GM11168 (cell line): ENCODE measurements at regions not wholly inside any gene's neighbourhood (a gene's known extent, or its start where the extent isn't known, plus 50 kb on each side); places are given as distances from the start of the nearest gene placed in this dataset.

ENCODE experiments used
- in situ Hi-C: fragments of 300-500 bp; cut with MboI; formaldehyde crosslinking; loops from one replicate; pipeline ENCODE4 v1.12.0; 2022; ENCODE audit warnings: low sequenced_read_pairs; ENCODE audit not compliant: unreplicated experiment

GRCh38 chr13:78176880-78177279 lies 258.2 kb upstream of the EDNRB start:
- in situ Hi-C loops = no loop called here

GRCh38 chr13:78169386-78169785 lies 250.8 kb upstream of the EDNRB start:
- in situ Hi-C loops = no loop called here

GRCh38 chr13:78168981-78169380 lies 250.3 kb upstream of the EDNRB start:
- in situ Hi-C loops = no loop called here

GRCh38 chr13:78161266-78161665 lies 242.6 kb upstream of the EDNRB start:
- in situ Hi-C loops = no loop called here

GRCh38 chr13:78160793-78161192 lies 242.2 kb upstream of the EDNRB start:
- in situ Hi-C loops = no loop called here

GRCh38 chr13:78152415-78152814 lies 233.8 kb upstream of the EDNRB start:
- in situ Hi-C loops = no loop called here

- in situ Hi-C loops = loop anchor here (10.0 kb wide), 1 partner anchor 827 kb away; no protein-coding TSS in a partner anchor
These were observed 229.3 kb upstream of the EDNRB start for GRCh38 chr13:78147905-78148304.

GRCh38 chr13:78145276-78145675 lies 226.6 kb upstream of the EDNRB start:
- in situ Hi-C loops = loop anchor here (10.0 kb wide), 1 partner anchor 830 kb away; no protein-coding TSS in a partner anchor

GRCh38 chr13:78139765-78140164 lies 221.1 kb upstream of the EDNRB start:
- in situ Hi-C loops = loop anchor here (10.0 kb wide), 1 partner anchor 835 kb away; no protein-coding TSS in a partner anchor

GRCh38 chr13:78138756-78139155 lies 220.1 kb upstream of the EDNRB start:
- in situ Hi-C loops = no loop called here

- in situ Hi-C loops = no loop called here
These were observed 218.9 kb upstream of the EDNRB start for GRCh38 chr13:78137404-78138142.

GRCh38 chr13:78136966-78137365 lies 218.3 kb upstream of the EDNRB start:
- in situ Hi-C loops = no loop called here

GRCh38 chr13:78133511-78133910 lies 214.9 kb upstream of the EDNRB start:
- in situ Hi-C loops = no loop called here

- in situ Hi-C loops = no loop called here
These were observed 213.2 kb upstream of the EDNRB start for GRCh38 chr13:78131811-78132210.

- in situ Hi-C loops = no loop called here
These were observed 212.7 kb upstream of the EDNRB start for GRCh38 chr13:78131346-78131745.

- in situ Hi-C loops = no loop called here
These were observed 211.2 kb upstream of the EDNRB start for GRCh38 chr13:78129823-78130222.

- in situ Hi-C loops = no loop called here
These were observed 210.7 kb upstream of the EDNRB start for GRCh38 chr13:78129359-78129758.

- in situ Hi-C loops = loop anchor here (5.0 to 25.0 kb wide), 2 partner anchors 349 to 534 kb away; no protein-coding TSS in a partner anchor
These were observed 203.1 kb upstream of the EDNRB start for GRCh38 chr13:78121459-78122348.

GRCh38 chr13:78121001-78121400 lies 202.4 kb upstream of the EDNRB start:
- in situ Hi-C loops = loop anchor here (5.0 to 25.0 kb wide), 2 partner anchors 349 to 534 kb away; no protein-coding TSS in a partner anchor

- in situ Hi-C loops = loop anchor here (5.0 to 25.0 kb wide), 2 partner anchors 348 to 533 kb away; no protein-coding TSS in a partner anchor
These were observed 201.5 kb upstream of the EDNRB start for GRCh38 chr13:78120144-78120543.

GRCh38 chr13:78117070-78117469 lies 198.4 kb upstream of the EDNRB start:
- in situ Hi-C loops = loop anchor here (25.0 kb wide), 1 partner anchor 530 kb away; no protein-coding TSS in a partner anchor
